GM23338 (cell line): ENCODE measurements at regions not wholly inside any gene's neighbourhood (a gene's known extent, or its start where the extent isn't known, plus 50 kb on each side); places are given as distances from the start of the nearest gene placed in this dataset.

Experiments
- EZH2 ChIP-seq: fragments of 200-600 bp; sonication (generic); IDR thresholded peaks from one replicate; pipeline ENCODE4 v1.8.0; 2017; ENCODE audit warnings: antibody characterized with exemption, mild to moderate bottlenecking, low read depth; ENCODE audit not compliant: unreplicated experiment
- JUNB ChIP-seq: IDR thresholded peaks from one replicate; pipeline ENCODE4 v1.6.1; 2016; ENCODE audit warnings: antibody characterized with exemption; ENCODE audit not compliant: unreplicated experiment
- POLR2AphosphoS5 ChIP-seq: IDR thresholded peaks from 2 replicates; pipeline ENCODE4 v1.6.1; 2016; ENCODE audit warnings: antibody characterized with exemption, low read depth
- TF ChIP-seq, protein P1 (sequence below), 2 experiments: fragments of 200-600 bp in 1 of 2; sonication (generic) in 1 of 2; conservative IDR thresholded peaks; 2 replicates each; pipeline versions ENCODE4 v1.5.1 to v1.6.1; 2016 to 2017; ENCODE audit warnings: antibody characterized with exemption in 2 of 2, low read depth in 2 of 2, mild to moderate bottlenecking in 2 of 2, moderate library complexity in 1 of 2

DNA sequence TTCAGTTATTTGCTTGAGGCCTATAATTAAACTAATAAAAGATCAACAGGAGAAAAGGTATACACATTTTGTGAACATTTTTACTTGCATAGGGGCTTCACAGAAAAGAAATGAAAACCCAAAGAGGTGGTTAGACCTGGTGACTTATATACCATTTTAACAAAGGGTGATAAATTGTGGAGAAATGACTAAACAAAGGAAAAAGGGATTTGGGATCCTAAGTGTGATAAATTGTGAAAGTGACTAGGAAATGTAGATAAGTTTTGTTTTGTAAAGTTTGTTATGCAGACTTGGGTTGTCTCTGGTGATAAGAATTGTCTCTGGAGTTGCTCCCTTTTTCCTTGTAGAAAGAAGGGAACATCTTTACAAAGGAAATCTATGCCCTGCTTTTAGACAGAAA is 86.1 kb upstream of the ZNF608 start:
- TF ChIP-seq, protein P1, sequence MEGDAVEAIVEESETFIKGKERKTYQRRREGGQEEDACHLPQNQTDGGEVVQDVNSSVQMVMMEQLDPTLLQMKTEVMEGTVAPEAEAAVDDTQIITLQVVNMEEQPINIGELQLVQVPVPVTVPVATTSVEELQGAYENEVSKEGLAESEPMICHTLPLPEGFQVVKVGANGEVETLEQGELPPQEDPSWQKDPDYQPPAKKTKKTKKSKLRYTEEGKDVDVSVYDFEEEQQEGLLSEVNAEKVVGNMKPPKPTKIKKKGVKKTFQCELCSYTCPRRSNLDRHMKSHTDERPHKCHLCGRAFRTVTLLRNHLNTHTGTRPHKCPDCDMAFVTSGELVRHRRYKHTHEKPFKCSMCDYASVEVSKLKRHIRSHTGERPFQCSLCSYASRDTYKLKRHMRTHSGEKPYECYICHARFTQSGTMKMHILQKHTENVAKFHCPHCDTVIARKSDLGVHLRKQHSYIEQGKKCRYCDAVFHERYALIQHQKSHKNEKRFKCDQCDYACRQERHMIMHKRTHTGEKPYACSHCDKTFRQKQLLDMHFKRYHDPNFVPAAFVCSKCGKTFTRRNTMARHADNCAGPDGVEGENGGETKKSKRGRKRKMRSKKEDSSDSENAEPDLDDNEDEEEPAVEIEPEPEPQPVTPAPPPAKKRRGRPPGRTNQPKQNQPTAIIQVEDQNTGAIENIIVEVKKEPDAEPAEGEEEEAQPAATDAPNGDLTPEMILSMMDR (conservative IDR thresholded peaks at IDR 0.05; ENCODE audit: low read depth in 2 of 2), result no peak
- TF ChIP-seq POLR2AphosphoS5 (no peak), EZH2 (no peak), JUNB (no peak)
